Hepatocyte (in vitro differentiated cells): ENCODE measurements at regions not wholly inside any gene's neighbourhood (a gene's known extent, or its start where the extent isn't known, plus 50 kb on each side); places are given as distances from the start of the nearest gene placed in this dataset.

Experiments
- DNase-seq: peaks from one replicate; pipeline ENCODE4 v3.0.0-alpha.2; 2016; ENCODE audit warnings: low spot score
- H2AFZ ChIP-seq: fragments of 200-600 bp; sonication (generic); 2 replicates; pipeline ENCODE4 v1.6.0; 2016; ENCODE audit warnings: antibody characterized with exemption, mild to moderate bottlenecking
- H3K27ac ChIP-seq: fragments of 200-600 bp; sonication (generic); 2 replicates; pipeline ENCODE4 v1.5.1; 2016; ENCODE audit warnings: mild to moderate bottlenecking
- H3K27me3 ChIP-seq: fragments of 200-600 bp; sonication (generic); 2 replicates; pipeline ENCODE4 v1.6.1; 2016
- H3K36me3 ChIP-seq: fragments of 200-600 bp; sonication (generic); replicated peaks from 2 replicates; pipeline ENCODE4 v1.5.1; 2016; ENCODE audit warnings: low read depth; ENCODE audit not compliant: insufficient read depth
- H3K4me1 ChIP-seq: fragments of 200-600 bp; sonication (generic); 2 replicates; pipeline ENCODE4 v1.5.1; 2016; ENCODE audit warnings: mild to moderate bottlenecking, moderate library complexity; ENCODE audit not compliant: insufficient read depth
- H3K4me2 ChIP-seq: fragments of 200-600 bp; sonication (generic); 2 replicates; pipeline ENCODE4 v1.6.0; 2016
- H3K4me3 ChIP-seq: fragments of 200-600 bp; sonication (generic); 2 replicates; pipeline ENCODE4 v1.5.1; 2016; ENCODE audit warnings: mild to moderate bottlenecking
- H3K79me2 ChIP-seq: fragments of 200-600 bp; sonication (generic); 2 replicates; pipeline ENCODE4 v1.6.0; 2017; ENCODE audit warnings: mild to moderate bottlenecking
- H3K9me2 ChIP-seq: fragments of 200-600 bp; sonication (generic); replicated peaks from 2 replicates; pipeline ENCODE4 v1.6.0; 2017; ENCODE audit warnings: mild to moderate bottlenecking; ENCODE audit not compliant: insufficient read depth
- H3K9me3 ChIP-seq: fragments of 200-600 bp; sonication (generic); 2 replicates; pipeline ENCODE4 v1.5.1; 2016; ENCODE audit warnings: low read depth, mild to moderate bottlenecking
- H4K20me1 ChIP-seq: fragments of 200-600 bp; sonication (generic); 2 replicates; pipeline ENCODE4 v1.6.0; 2016; ENCODE audit warnings: mild to moderate bottlenecking; ENCODE audit not compliant: insufficient read depth, poor library complexity, severe bottlenecking
- EZH2 ChIP-seq: fragments of 200-600 bp; sonication (generic); IDR thresholded peaks from 2 replicates; pipeline ENCODE4 v1.6.1; 2016; ENCODE audit warnings: antibody characterized with exemption, mild to moderate bottlenecking, borderline replicate concordance
- EZH2phosphoT487 ChIP-seq: fragments of 200-600 bp; sonication (generic); IDR thresholded peaks from one replicate; pipeline ENCODE4 v1.6.1; 2018; ENCODE audit warnings: antibody characterized with exemption, mild to moderate bottlenecking, low read depth, moderate library complexity; ENCODE audit not compliant: unreplicated experiment, severe bottlenecking
- WGBS: methylation state at CpG from one replicate; pipeline ENCODE4 v1.1.6; 2016; ENCODE audit warnings: low lambda C conversion rate; ENCODE audit errors: missing lambda C conversion rate; 5-methylcytosine and 5-hydroxymethylcytosine counted together
- TF ChIP-seq, protein P1 (sequence below): fragments of 200-600 bp; sonication (generic); IDR thresholded peaks from 2 replicates; pipeline ENCODE4 v1.5.1; 2016; ENCODE audit warnings: antibody characterized with exemption, mild to moderate bottlenecking; ENCODE audit not compliant: poor library complexity

- H3K27me3 ChIP-seq, result no peaks in the 10 kb centered on the region
- H3K36me3 ChIP-seq, result no peaks in the 10 kb centered on the region
- H2AFZ ChIP-seq, result no peak overlapping the region
- H3K4me1 ChIP-seq, result no peaks in the 10 kb centered on the region
- no peak for DNase-seq
- no peak overlapping the region for H3K4me3 ChIP-seq
- no peak overlapping the region for H3K4me2 ChIP-seq
- no peaks in the 10 kb centered on the region for H3K9me3 ChIP-seq
- H3K27ac ChIP-seq, result no peak overlapping the region
- H4K20me1 ChIP-seq, result no peaks in the 10 kb centered on the region
- 42% methylated on average over 1 of the region's 1 CpG for WGBS
- TF ChIP-seq EZH2, result no peak
- TF ChIP-seq EZH2phosphoT487, result no peak
- TF ChIP-seq, protein P1, sequence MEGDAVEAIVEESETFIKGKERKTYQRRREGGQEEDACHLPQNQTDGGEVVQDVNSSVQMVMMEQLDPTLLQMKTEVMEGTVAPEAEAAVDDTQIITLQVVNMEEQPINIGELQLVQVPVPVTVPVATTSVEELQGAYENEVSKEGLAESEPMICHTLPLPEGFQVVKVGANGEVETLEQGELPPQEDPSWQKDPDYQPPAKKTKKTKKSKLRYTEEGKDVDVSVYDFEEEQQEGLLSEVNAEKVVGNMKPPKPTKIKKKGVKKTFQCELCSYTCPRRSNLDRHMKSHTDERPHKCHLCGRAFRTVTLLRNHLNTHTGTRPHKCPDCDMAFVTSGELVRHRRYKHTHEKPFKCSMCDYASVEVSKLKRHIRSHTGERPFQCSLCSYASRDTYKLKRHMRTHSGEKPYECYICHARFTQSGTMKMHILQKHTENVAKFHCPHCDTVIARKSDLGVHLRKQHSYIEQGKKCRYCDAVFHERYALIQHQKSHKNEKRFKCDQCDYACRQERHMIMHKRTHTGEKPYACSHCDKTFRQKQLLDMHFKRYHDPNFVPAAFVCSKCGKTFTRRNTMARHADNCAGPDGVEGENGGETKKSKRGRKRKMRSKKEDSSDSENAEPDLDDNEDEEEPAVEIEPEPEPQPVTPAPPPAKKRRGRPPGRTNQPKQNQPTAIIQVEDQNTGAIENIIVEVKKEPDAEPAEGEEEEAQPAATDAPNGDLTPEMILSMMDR, result no peak
- no peaks in the 10 kb centered on the region for H3K9me2 ChIP-seq
- no peaks in the 10 kb centered on the region for H3K79me2 ChIP-seq
Observed at GRCh38 chr1:199665371-199665770, 362.1 kb upstream of the NR5A2 start.

DNA sequence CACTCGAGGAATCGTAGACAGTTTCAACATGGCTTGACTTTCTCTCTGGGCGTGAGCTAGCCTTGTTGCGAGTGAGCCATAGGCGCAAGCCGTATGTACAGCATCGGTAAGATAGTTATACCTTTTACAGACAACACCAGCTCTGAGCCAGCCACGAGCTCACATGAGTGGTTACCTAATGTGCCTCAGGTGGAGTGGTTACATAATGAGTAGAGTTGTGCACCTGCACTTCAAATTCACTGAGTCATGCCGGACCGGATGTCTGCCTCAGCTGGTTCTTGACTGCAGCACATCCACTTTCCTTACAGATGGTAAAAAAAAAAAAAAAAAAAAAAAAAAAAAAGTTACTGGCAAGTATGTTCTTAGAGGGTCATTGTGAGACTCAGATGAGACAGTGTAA, 360.4 kb upstream of the NR5A2 start:
- no peaks in the 10 kb centered on the region for H3K9me3 ChIP-seq
- DNase-seq, result no peak
- TF ChIP-seq EZH2phosphoT487 (no peak), EZH2 (no peak)
- TF ChIP-seq, protein P1, result no peak
- no peaks in the 10 kb centered on the region for H4K20me1 ChIP-seq
- no peaks in the 10 kb centered on the region for H3K79me2 ChIP-seq
- no peaks in the 10 kb centered on the region for H3K9me2 ChIP-seq
- H3K4me3 ChIP-seq, result no peak overlapping the region
- no peak overlapping the region for H3K27ac ChIP-seq
- no peaks in the 10 kb centered on the region for H3K36me3 ChIP-seq
- no peaks in the 10 kb centered on the region for H3K4me1 ChIP-seq
- no peaks in the 10 kb centered on the region for H3K27me3 ChIP-seq
- no peak overlapping the region for H2AFZ ChIP-seq
- H3K4me2 ChIP-seq, result no peak overlapping the region
- WGBS, result 94% methylated on average over 10 of the region's 10 CpGs

DNA sequence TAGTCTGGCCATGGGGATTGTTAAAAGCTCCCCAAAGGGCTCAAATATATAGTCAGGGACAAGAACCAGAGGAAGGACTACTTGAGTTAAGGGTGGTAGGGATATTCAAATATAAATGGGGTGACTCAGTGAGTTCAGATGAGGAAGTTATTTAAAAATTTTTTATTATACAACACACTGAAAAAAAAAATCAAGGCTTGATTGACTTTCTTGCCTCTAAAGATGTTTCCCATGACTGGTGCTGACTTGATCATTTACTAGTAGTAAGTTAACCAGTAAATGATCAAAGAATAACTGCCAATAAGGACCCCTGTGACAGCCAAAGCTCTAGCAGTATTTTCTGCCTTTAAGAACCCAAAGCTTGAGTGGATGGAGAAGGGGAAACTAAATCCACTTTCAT, 357.6 kb upstream of the NR5A2 start:
- no peaks in the 10 kb centered on the region for H3K27me3 ChIP-seq
- no peaks in the 10 kb centered on the region for H3K4me1 ChIP-seq
- no peaks in the 10 kb centered on the region for H3K79me2 ChIP-seq
- no peak overlapping the region for H3K27ac ChIP-seq
- H2AFZ ChIP-seq, result no peak overlapping the region
- H3K36me3 ChIP-seq, result no peaks in the 10 kb centered on the region
- H3K4me3 ChIP-seq, result no peak overlapping the region
- TF ChIP-seq EZH2phosphoT487, result no peak
- TF ChIP-seq EZH2, result no peak
- TF ChIP-seq, protein P1, result no peak
- no peaks in the 10 kb centered on the region for H3K9me3 ChIP-seq
- H4K20me1 ChIP-seq, result no peaks in the 10 kb centered on the region
- H3K4me2 ChIP-seq, result no peak overlapping the region
- DNase-seq, result no peak
- no peaks in the 10 kb centered on the region for H3K9me2 ChIP-seq

DNA sequence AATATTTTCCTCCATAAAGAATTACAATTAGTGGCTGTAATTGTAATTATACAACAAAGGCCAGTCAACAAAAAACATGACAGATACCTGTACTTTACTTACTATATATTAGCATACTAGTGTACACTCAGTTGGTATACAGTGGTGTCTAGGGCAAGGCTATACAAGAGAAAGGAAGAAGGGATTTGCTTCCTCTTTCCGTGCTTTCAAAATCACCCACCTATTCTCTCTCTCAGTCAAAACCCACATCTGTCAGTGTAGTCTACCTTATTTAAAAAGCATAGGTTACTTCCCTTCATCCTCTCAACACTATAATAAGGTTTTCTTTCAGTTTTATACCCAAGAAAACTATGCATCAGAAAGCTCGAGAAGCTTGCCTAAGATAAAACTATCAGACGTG, 355.8 kb upstream of the NR5A2 start:
- no peaks in the 10 kb centered on the region for H3K4me1 ChIP-seq
- H2AFZ ChIP-seq, result no peak overlapping the region
- H3K4me3 ChIP-seq, result no peak overlapping the region
- H4K20me1 ChIP-seq, result no peaks in the 10 kb centered on the region
- no peaks in the 10 kb centered on the region for H3K9me3 ChIP-seq
- no peak overlapping the region for H3K27ac ChIP-seq
- no peaks in the 10 kb centered on the region for H3K9me2 ChIP-seq
- H3K79me2 ChIP-seq, result no peaks in the 10 kb centered on the region
- H3K27me3 ChIP-seq, result no peaks in the 10 kb centered on the region
- TF ChIP-seq, protein P1, result no peak
- TF ChIP-seq EZH2phosphoT487, result no peak
- TF ChIP-seq EZH2, result no peak
- H3K36me3 ChIP-seq, result no peaks in the 10 kb centered on the region
- DNase-seq, result no peak
- no peak overlapping the region for H3K4me2 ChIP-seq
- WGBS, result 97% methylated on average over 3 of the region's 3 CpGs
